ENCODE measurements at regions not wholly inside any gene's neighbourhood (a gene's known extent, or its start where the extent isn't known, plus 50 kb on each side); places are given as distances from the start of the nearest gene placed in this dataset.

DNA sequence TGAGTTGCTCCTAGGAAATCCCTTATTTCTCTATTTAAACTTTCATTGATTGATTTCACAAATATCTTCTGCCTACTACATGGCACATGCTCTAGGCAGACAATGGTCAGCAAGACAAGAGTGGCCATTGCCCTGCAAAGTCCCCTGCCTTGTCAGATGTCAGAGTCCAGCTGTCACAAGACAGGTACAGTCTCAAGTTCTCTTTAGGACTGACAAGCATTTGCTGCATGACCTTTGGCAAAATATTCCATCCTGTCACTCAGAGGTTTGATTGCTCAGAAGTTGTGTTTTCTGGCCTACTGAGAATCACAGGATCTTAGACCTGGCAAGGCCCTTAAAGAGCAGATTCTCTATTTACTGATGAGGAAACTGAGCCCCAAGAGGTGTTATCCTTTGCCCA, 322.3 kb upstream of the NFE2L3 start:
- no peaks in the 10 kb centered on the region for H3K36me3 Mint-ChIP-seq (ENCODE audit: low read depth, unreplicated experiment)
- no peak overlapping the region for H3K4me3 Mint-ChIP-seq (ENCODE audit: unreplicated experiment)
- H3K9me3 Mint-ChIP-seq (ENCODE audit: unreplicated experiment): no peaks in the 10 kb centered on the region
- TF ChIP-seq, protein P1, sequence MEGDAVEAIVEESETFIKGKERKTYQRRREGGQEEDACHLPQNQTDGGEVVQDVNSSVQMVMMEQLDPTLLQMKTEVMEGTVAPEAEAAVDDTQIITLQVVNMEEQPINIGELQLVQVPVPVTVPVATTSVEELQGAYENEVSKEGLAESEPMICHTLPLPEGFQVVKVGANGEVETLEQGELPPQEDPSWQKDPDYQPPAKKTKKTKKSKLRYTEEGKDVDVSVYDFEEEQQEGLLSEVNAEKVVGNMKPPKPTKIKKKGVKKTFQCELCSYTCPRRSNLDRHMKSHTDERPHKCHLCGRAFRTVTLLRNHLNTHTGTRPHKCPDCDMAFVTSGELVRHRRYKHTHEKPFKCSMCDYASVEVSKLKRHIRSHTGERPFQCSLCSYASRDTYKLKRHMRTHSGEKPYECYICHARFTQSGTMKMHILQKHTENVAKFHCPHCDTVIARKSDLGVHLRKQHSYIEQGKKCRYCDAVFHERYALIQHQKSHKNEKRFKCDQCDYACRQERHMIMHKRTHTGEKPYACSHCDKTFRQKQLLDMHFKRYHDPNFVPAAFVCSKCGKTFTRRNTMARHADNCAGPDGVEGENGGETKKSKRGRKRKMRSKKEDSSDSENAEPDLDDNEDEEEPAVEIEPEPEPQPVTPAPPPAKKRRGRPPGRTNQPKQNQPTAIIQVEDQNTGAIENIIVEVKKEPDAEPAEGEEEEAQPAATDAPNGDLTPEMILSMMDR (IDR thresholded peaks at IDR 0.05; ENCODE audit: unreplicated experiment): no peak
- peaks cover 32% of the 10 kb centered on the region for H3K4me1 Mint-ChIP-seq (ENCODE audit: unreplicated experiment)
- H3K27ac Mint-ChIP-seq (ENCODE audit: unreplicated experiment): no peak overlapping the region
- H3K27me3 Mint-ChIP-seq (ENCODE audit: unreplicated experiment): peaks cover 3% of the 10 kb centered on the region
- DNase-seq (ENCODE audit: low spot score): no peak

DNA sequence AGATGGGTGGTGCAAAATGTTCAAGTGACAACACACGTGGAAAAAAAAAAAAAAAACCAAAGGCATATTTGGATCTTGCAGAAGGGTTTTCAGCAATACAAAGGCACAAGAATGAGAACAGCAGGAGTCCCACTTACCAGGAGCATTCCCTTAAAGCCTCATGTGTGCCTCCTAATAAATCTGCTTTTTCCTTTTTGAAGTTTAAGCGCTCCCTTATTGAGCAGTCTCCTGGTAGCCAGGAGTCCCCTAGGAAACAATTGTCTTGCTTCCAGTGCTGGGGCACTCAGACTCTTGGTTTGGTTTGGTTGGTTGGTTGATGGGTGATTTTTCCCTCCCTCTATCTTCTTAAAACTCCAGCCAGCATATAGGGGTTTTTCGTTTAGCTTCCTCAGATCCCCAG, 321.8 kb upstream of the NFE2L3 start:
- no peak for DNase-seq (ENCODE audit: low spot score)
- Mint-ChIP-seq H3K4me1 (ENCODE audit: unreplicated experiment) (peaks cover 32% of the 10 kb centered on the region), H3K4me3 (ENCODE audit: unreplicated experiment) (no peak overlapping the region), H3K36me3 (ENCODE audit: low read depth, unreplicated experiment) (no peaks in the 10 kb centered on the region), H3K27ac (ENCODE audit: unreplicated experiment) (no peak overlapping the region), H3K9me3 (ENCODE audit: unreplicated experiment) (no peaks in the 10 kb centered on the region), H3K27me3 (ENCODE audit: unreplicated experiment) (peaks cover 3% of the 10 kb centered on the region)
- TF ChIP-seq, protein P1 (IDR thresholded peaks at IDR 0.05; ENCODE audit: unreplicated experiment): no peak

DNA sequence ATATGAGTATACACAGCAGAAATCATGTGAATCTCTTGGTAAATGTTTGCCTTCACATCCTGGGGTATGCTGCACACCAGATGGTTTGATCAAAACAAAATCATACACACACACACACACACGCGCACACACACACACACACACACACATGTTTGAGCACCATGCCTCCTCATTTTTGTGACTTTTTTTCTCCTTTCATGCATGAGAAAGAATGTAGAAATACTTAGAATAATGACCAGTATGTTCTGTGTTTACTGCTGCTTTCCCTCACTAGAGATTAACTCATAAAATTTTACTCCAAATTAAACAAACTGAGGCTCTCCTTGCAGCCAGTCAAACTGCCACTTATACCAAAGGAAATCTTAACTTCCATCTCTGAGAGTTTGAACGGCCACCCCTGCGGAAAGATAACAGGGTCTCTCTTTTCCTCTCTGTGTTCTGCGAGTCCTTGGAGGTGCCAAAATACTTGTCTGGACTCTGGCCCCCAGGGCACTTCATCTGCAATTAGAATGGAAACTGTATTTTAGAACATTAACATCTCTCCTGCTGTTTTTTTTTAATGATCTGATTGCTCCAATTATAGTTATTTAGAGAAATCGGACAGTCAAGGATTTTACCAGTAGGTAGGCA, 320.8 kb upstream of the NFE2L3 start:
- TF ChIP-seq, protein P1 (IDR thresholded peaks at IDR 0.05; ENCODE audit: unreplicated experiment): no peak
- Mint-ChIP-seq H3K4me1 (ENCODE audit: unreplicated experiment) (peaks cover 32% of the 10 kb centered on the region), H3K9me3 (ENCODE audit: unreplicated experiment) (no peaks in the 10 kb centered on the region), H3K27ac (ENCODE audit: unreplicated experiment) (no peak overlapping the region), H3K4me3 (ENCODE audit: unreplicated experiment) (no peak overlapping the region), H3K36me3 (ENCODE audit: low read depth, unreplicated experiment) (no peaks in the 10 kb centered on the region), H3K27me3 (ENCODE audit: unreplicated experiment) (peaks cover 3% of the 10 kb centered on the region)
- DNase-seq (ENCODE audit: low spot score): no peak

DNA sequence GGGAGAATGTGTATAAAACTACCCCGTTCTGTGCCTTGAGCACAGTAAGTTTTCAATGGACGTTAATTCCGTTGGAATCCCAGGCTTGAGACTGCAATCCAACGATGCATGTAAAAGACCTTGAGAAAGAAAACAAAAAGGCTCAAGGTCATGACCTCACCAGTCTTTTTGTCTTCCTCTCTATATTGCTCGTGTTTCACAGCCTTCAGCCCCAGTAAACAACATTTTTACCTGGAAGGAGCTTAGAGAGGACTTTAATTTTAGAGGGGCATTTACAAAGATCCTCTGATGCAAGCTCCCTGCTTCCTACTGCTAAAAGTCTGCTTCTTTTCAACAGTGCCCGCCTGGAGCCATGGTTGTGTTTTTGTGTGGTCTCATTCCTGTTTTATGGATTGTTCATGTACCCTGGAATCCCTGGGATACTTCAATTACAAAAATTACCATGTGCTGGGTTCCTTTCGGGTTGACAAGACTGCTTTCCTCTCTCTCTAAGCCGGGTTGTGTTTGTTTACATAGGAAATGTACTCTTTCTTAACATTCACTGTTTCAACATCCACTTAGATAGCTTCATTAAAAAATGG, 320.1 kb upstream of the NFE2L3 start:
- Mint-ChIP-seq H3K27ac (ENCODE audit: unreplicated experiment) (peak overlapping the region; percentile 65), H3K4me1 (ENCODE audit: unreplicated experiment) (peaks cover 32% of the 10 kb centered on the region), H3K9me3 (ENCODE audit: unreplicated experiment) (no peaks in the 10 kb centered on the region), H3K36me3 (ENCODE audit: low read depth, unreplicated experiment) (no peaks in the 10 kb centered on the region), H3K4me3 (ENCODE audit: unreplicated experiment) (no peak overlapping the region), H3K27me3 (ENCODE audit: unreplicated experiment) (peaks cover 3% of the 10 kb centered on the region)
- TF ChIP-seq, protein P1 (IDR thresholded peaks at IDR 0.05; ENCODE audit: unreplicated experiment): no peak
- DNase-seq (ENCODE audit: low spot score): no peak

DNA sequence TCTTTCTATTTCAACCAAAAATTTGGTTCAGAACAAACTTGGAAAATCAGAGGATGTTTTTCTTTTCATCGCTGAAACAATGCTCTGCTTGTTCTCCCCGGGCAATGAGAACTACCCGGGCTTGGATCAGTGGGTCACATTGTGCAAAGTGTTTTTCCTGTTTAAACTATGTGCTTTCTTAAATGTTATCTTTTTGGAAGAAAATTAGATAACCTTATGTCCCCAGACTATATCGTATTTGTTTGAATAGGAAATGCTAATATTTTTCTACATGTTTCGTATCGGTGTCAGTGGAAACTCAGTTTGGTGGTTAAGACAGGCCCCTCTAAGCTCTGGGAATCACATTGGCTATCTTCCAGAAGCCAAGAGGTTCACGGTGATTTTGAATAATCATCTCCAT, 319.5 kb upstream of the NFE2L3 start:
- Mint-ChIP-seq H3K4me1 (ENCODE audit: unreplicated experiment) (peaks cover 32% of the 10 kb centered on the region), H3K27ac (ENCODE audit: unreplicated experiment) (peak overlapping the region; percentile 65), H3K36me3 (ENCODE audit: low read depth, unreplicated experiment) (no peaks in the 10 kb centered on the region), H3K9me3 (ENCODE audit: unreplicated experiment) (no peaks in the 10 kb centered on the region), H3K27me3 (ENCODE audit: unreplicated experiment) (peaks cover 3% of the 10 kb centered on the region), H3K4me3 (ENCODE audit: unreplicated experiment) (no peak overlapping the region)
- TF ChIP-seq, protein P1 (IDR thresholded peaks at IDR 0.05; ENCODE audit: unreplicated experiment): no peak
- DNase-seq (ENCODE audit: low spot score): no peak
